HCT116 (cell line): ENCODE measurements at regions not wholly inside any gene's neighbourhood (a gene's known extent, or its start where the extent isn't known, plus 50 kb on each side); places are given as distances from the start of the nearest gene placed in this dataset.

ENCODE experiments used
- ATAC-seq: fragments of 200-7000 bp; cut with Tn5 transposase; 2 replicates; pipeline ENCODE4 v1.9.1; 2020; ENCODE audit warnings: mild to moderate bottlenecking, moderate library complexity
- BruUV-seq: library from RNA; stranded (reverse); fragments of 400-500 nt; replicated peaks from 2 replicates; lab custom pipeline; 2021; lab: Mats Ljungman, UMichigan
- CTCF ChIA-PET: fragments of 300-600 bp; sonication (Branson Sonifier 250); formaldehyde crosslinking; loops from one replicate; lab custom pipeline; 2021; ENCODE audit warnings: antibody characterized with exemption; lab: Charles Lee
- POLR2A ChIA-PET: fragments of 300-600, 350-600 bp; sonication (Branson Sonifier 250); formaldehyde crosslinking; loops from one replicate; lab custom pipeline; 2021; ENCODE audit warnings: antibody characterized with exemption; lab: Charles Lee
- RAD21 ChIA-PET, 2 experiments: fragments of 300-600 bp; sonication (Branson Sonifier 250); formaldehyde crosslinking; loops; one replicate each; lab custom pipeline; 2023; ENCODE audit warnings: low total read pairs in 2 of 2; ENCODE audit not compliant: uncharacterized antibody in 2 of 2, unreplicated experiment in 2 of 2, low non-redundant PET in 1 of 2; lab: Charles Lee
- DNase-seq: peaks from one replicate; pipeline ENCODE4 v3.0.0-alpha.2; 2010; ENCODE audit warnings: low read depth, low spot score
- H2AFZ ChIP-seq: fragments of 200-600 bp; shearing (Covaris generic), sonication (generic); 2 replicates; pipeline ENCODE4 v1.6.1; 2017; ENCODE audit warnings: low read depth, mixed run types, mixed read lengths, antibody characterized with exemption, low read length; ENCODE audit not compliant: poor library complexity, severe bottlenecking
- H3K27ac ChIP-seq: 2 replicates; pipeline ENCODE4 v1.5.1; 2012; ENCODE audit warnings: low read depth, low read length
- H3K27me3 ChIP-seq: fragments of 200-600 bp; sonication (generic); 2 replicates; pipeline ENCODE4 v1.6.1; 2016; ENCODE audit warnings: mixed run types, low read length, mixed read lengths; ENCODE audit not compliant: insufficient read depth
- H3K36me3 ChIP-seq, 2 experiments: fragments of 200-500 bp in 1 of 2; fragments of 200-600 bp in 1 of 2; sonication (Bioruptor generic) in 1 of 2; sonication (generic) in 1 of 2; 2 replicates each; pipeline versions ENCODE4 v1.5.1 to v1.6.1; 2014 to 2016; ENCODE audit warnings: low read length in 2 of 2, inconsistent platforms in 1 of 2, mixed read lengths in 1 of 2, mixed run types in 1 of 2; ENCODE audit not compliant: insufficient read depth in 2 of 2, control insufficient read depth in 1 of 2
- H3K4me1 ChIP-seq, 2 experiments: fragments of 200-600 bp in 1 of 2; sonication (generic) in 1 of 2; 2 replicates each; pipeline versions ENCODE4 v1.5.1 to v1.6.1; 2012 to 2017; ENCODE audit warnings: low read length in 2 of 2, inconsistent platforms in 1 of 2, mild to moderate bottlenecking in 1 of 2, mixed read lengths in 1 of 2, mixed run types in 1 of 2, moderate library complexity in 1 of 2; ENCODE audit not compliant: insufficient read depth in 2 of 2, control insufficient read depth in 1 of 2
- H3K4me2 ChIP-seq: fragments of 200-600 bp; sonication (generic); 2 replicates; pipeline ENCODE4 v1.6.1; 2017; ENCODE audit warnings: mixed run types, low read length, mixed read lengths
- H3K4me3 ChIP-seq, 2 experiments: fragments of 200-600 bp in 1 of 2; sonication (generic) in 1 of 2; replicated peaks in 1 of 2; 2 replicates each; pipeline ENCODE4 v1.5.1; 2011 to 2016; ENCODE audit warnings: low read length in 2 of 2, control low read depth in 1 of 2, low read depth in 1 of 2, mild to moderate bottlenecking in 1 of 2, mixed read lengths in 1 of 2, mixed run types in 1 of 2
- H3K79me2 ChIP-seq: fragments of 200-600 bp; sonication (generic); 2 replicates; pipeline ENCODE4 v1.6.1; 2017; ENCODE audit warnings: mild to moderate bottlenecking, mixed run types, low read length, moderate library complexity, mixed read lengths; ENCODE audit not compliant: insufficient read depth
- H3K9ac ChIP-seq: fragments of 200-600 bp; sonication (generic); 2 replicates; pipeline ENCODE4 v1.6.1; 2016; ENCODE audit warnings: low read length, mixed read lengths
- H3K9me2 ChIP-seq: fragments of 200-600 bp; sonication (generic), shearing (Covaris generic); 2 replicates; pipeline ENCODE4 v1.6.1; 2017; ENCODE audit warnings: mixed run types, mild to moderate bottlenecking, moderate library complexity; ENCODE audit not compliant: insufficient read depth
- H3K9me3 ChIP-seq, 2 experiments: fragments of 200-500 bp in 1 of 2; fragments of 200-600 bp in 1 of 2; sonication (Bioruptor generic) in 1 of 2; sonication (generic) in 1 of 2; 2 replicates each; pipeline ENCODE4 v1.6.1; 2014 to 2017; ENCODE audit warnings: low read length in 2 of 2, mixed read lengths in 2 of 2, inconsistent platforms in 1 of 2, low read depth in 1 of 2, mild to moderate bottlenecking in 1 of 2, mixed run types in 1 of 2, moderate library complexity in 1 of 2; ENCODE audit not compliant: control insufficient read depth in 1 of 2, insufficient read depth in 1 of 2
- H4K20me1 ChIP-seq: fragments of 200-600 bp; sonication (generic), shearing (Covaris generic); 2 replicates; pipeline ENCODE4 v1.6.1; 2017; ENCODE audit warnings: mixed run types, mild to moderate bottlenecking, moderate library complexity; ENCODE audit not compliant: insufficient read depth
- ATF3 ChIP-seq: IDR thresholded peaks from 2 replicates; pipeline ENCODE4 v1.6.1; 2012
- CEBPB ChIP-seq: IDR thresholded peaks from 2 replicates; pipeline ENCODE4 v1.6.1; 2012; ENCODE audit warnings: low read depth
- EGR1 ChIP-seq: IDR thresholded peaks from 2 replicates; pipeline ENCODE4 v1.6.1; 2012; ENCODE audit warnings: low read depth
- ELF1 ChIP-seq: IDR thresholded peaks from 2 replicates; pipeline ENCODE4 v1.6.1; 2012; ENCODE audit warnings: low read depth, borderline replicate concordance
- EZH2 ChIP-seq: fragments of 200-600 bp; sonication (generic); IDR thresholded peaks from 2 replicates; pipeline ENCODE4 v1.6.1; 2017; ENCODE audit warnings: antibody characterized with exemption, mixed run types
- EZH2phosphoT487 ChIP-seq: fragments of 200-600 bp; IDR thresholded peaks from 2 replicates; pipeline ENCODE4 v1.6.1; 2018; ENCODE audit warnings: antibody characterized with exemption, borderline replicate concordance
- MAX ChIP-seq: IDR thresholded peaks from 2 replicates; pipeline ENCODE4 v1.6.1; 2012
- POLR2AphosphoS5 ChIP-seq: IDR thresholded peaks from 2 replicates; pipeline ENCODE4 v1.6.1; 2011; ENCODE audit warnings: mild to moderate bottlenecking, low read depth, low read length, moderate library complexity
- RAD21 ChIP-seq: IDR thresholded peaks from 2 replicates; pipeline ENCODE4 v1.6.1; 2012; ENCODE audit warnings: low read depth, mild to moderate bottlenecking
- SIN3A ChIP-seq: IDR thresholded peaks from 2 replicates; pipeline ENCODE4 v1.6.1; 2012; ENCODE audit warnings: low read depth
- SP1 ChIP-seq: IDR thresholded peaks from 2 replicates; pipeline ENCODE4 v1.6.1; 2012; ENCODE audit warnings: low read depth
- SRF ChIP-seq: IDR thresholded peaks from 2 replicates; pipeline ENCODE4 v1.6.1; 2012; ENCODE audit warnings: low read depth
- TCF7L2 ChIP-seq: IDR thresholded peaks from 2 replicates; pipeline ENCODE4 v1.7.0; 2011; ENCODE audit warnings: borderline replicate concordance, inconsistent platforms; ENCODE audit not compliant: insufficient read depth, insufficient read length; ENCODE audit errors: extremely low read depth
- YY1 ChIP-seq: IDR thresholded peaks from 2 replicates; pipeline ENCODE4 v1.6.1; 2011; ENCODE audit warnings: low read length, low read depth, moderate library complexity, mild to moderate bottlenecking; ENCODE audit not compliant: insufficient replicate concordance; ENCODE audit errors: extremely low read depth
- ZBTB33 ChIP-seq: IDR thresholded peaks from 2 replicates; pipeline ENCODE4 v1.6.1; 2011; ENCODE audit warnings: mild to moderate bottlenecking, low read length, moderate library complexity; ENCODE audit not compliant: insufficient replicate concordance; ENCODE audit errors: extremely low read depth
- ZFX ChIP-seq: fragments of 450-650 bp; IDR thresholded peaks from 2 replicates; pipeline ENCODE4 v1.6.1; 2017
- ZNF274 ChIP-seq: fragments of 200-500 bp; sonication (Bioruptor generic); IDR thresholded peaks from 2 replicates; pipeline ENCODE4 v1.6.1; 2014; ENCODE audit warnings: mild to moderate bottlenecking, low read depth, low read length, inconsistent platforms
- intact Hi-C: fragments of 100-400 bp; cut with micrococcal nuclease; formaldehyde crosslinking; loops from 2 replicates; pipeline ENCODE4 v1.10.0; 2022
- TF ChIP-seq, protein P1 (sequence below): IDR thresholded peaks from 2 replicates; pipeline ENCODE4 v1.6.1; 2012; ENCODE audit warnings: low read depth

DNA sequence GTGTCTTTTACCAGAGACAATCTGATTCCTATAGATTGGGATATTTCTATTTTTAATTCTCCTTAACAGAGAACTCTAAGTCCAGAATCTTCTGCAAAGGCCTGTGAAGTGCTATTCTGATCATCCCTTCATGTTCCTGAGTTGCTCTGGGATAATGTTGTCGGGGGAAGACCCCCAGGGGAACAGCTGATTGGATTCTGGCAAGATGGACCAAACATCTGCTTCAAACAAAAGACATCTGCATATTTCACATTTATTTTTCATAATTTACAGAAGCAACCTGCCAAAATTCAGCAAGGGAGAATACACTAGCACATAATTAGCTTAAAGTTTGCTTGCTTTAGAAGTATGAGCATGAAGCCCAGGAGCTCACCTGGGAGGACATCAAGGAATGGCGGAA, 116.0 kb upstream of the ETAA1 start (continued):
- TF ChIP-seq ZBTB33 = no peak
- no peak for TF ChIP-seq ATF3
- TF ChIP-seq ELF1 = no peak
- TF ChIP-seq SRF = no peak
- TF ChIP-seq RAD21 = no peak
- TF ChIP-seq ZNF274 = no peak
- no peak for TF ChIP-seq MAX
- TF ChIP-seq EZH2phosphoT487 = no peak
- no peak for TF ChIP-seq EZH2
- TF ChIP-seq EGR1 = no peak
- TF ChIP-seq SP1 = no peak
- no peak for TF ChIP-seq CEBPB

- ChIA-PET POLR2A (no interaction called here), RAD21 (no interaction called here), CTCF (no interaction called here)
- intact Hi-C loops = no loop called here
- Histone ChIP-seq H2AFZ (no peak overlapping the region), H3K4me2 (no peak overlapping the region), H3K9ac (no peak overlapping the region), H3K36me3 (no peaks in the 10 kb centered on the region), H3K27ac (no peak overlapping the region), H3K27me3 (no peaks in the 10 kb centered on the region; the same call in 1 of the 2 replicates), H3K9me3 (no peaks in the 10 kb centered on the region), H3K4me1 (no peaks in the 10 kb centered on the region), H3K79me2 (no peaks in the 10 kb centered on the region), H3K9me2 (no peaks in the 10 kb centered on the region), H3K4me3 (no peak overlapping the region), H4K20me1 (no peaks in the 10 kb centered on the region)
- no TSS peak for BruUV-seq
- no peak for DNase-seq
- no peak for ATAC-seq
- TF ChIP-seq YY1 (no peak), SIN3A (no peak), ELF1 (no peak), ZBTB33 (no peak), POLR2AphosphoS5 (no peak), EZH2phosphoT487 (no peak), SRF (no peak), ZFX (no peak), SP1 (no peak), EZH2 (no peak), MAX (no peak), TCF7L2 (no peak)
- TF ChIP-seq, protein P1, sequence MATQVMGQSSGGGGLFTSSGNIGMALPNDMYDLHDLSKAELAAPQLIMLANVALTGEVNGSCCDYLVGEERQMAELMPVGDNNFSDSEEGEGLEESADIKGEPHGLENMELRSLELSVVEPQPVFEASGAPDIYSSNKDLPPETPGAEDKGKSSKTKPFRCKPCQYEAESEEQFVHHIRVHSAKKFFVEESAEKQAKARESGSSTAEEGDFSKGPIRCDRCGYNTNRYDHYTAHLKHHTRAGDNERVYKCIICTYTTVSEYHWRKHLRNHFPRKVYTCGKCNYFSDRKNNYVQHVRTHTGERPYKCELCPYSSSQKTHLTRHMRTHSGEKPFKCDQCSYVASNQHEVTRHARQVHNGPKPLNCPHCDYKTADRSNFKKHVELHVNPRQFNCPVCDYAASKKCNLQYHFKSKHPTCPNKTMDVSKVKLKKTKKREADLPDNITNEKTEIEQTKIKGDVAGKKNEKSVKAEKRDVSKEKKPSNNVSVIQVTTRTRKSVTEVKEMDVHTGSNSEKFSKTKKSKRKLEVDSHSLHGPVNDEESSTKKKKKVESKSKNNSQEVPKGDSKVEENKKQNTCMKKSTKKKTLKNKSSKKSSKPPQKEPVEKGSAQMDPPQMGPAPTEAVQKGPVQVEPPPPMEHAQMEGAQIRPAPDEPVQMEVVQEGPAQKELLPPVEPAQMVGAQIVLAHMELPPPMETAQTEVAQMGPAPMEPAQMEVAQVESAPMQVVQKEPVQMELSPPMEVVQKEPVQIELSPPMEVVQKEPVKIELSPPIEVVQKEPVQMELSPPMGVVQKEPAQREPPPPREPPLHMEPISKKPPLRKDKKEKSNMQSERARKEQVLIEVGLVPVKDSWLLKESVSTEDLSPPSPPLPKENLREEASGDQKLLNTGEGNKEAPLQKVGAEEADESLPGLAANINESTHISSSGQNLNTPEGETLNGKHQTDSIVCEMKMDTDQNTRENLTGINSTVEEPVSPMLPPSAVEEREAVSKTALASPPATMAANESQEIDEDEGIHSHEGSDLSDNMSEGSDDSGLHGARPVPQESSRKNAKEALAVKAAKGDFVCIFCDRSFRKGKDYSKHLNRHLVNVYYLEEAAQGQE = no peak
Observed at GRCh38 chr2:67283641-67284040, 113.5 kb upstream of the ETAA1 start.
